ENCODE measurements at regions not wholly inside any gene's neighbourhood (a gene's known extent, or its start where the extent isn't known, plus 50 kb on each side); places are given as distances from the start of the nearest gene placed in this dataset.

DNA sequence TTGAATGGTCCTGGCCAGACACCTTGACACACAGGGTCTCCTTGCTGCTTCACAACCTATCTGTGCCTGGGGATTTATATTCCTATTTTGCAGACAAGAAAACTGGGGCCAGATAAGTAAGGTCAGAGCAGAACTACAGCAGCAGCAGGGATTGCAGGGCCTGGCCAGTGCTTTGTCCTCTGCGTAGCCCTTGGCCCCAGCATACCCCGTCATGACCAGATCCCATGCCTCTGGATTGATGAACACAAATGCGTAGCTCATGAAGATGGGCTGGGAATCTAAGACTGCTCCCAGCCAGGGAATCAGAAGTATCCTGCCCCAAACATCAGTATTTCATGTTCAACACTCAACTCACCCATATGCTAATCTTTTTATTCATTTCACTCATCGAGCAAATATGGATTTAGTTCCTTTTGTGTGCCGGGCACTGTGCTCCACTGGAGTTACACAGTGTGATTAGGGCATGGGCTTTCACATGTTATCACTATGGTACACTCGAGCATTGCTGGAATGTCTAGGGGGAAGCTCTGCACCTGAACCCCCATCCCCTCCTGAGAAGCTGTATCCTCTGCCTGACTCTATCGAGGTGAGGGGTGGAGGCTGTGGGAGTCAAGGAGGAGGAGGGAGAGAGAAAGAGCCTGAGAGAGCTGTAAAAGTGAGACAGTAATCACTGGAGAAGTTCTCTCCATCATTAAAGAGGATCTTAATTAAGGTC lies 143.3 kb downstream of the CYP26B1 start:
- H3K27ac ChIP-seq (ENCODE audit: low read depth, low read length) = no peak overlapping the region
- H3K4me3 ChIP-seq (ENCODE audit: low read depth, low read length) = no peak overlapping the region
- CTCF ChIA-PET = interaction anchor here (0.6 kb wide), 1 partner anchor 10 kb away, joined by 3 read pairs; no protein-coding TSS in a partner anchor
- peaks cover 2% of the 10 kb centered on the region for H3K27me3 ChIP-seq (ENCODE audit: control insufficient read depth, insufficient read depth, low read length)
- H3K9me3 ChIP-seq (ENCODE audit: control insufficient read depth, insufficient read depth, low read length) = no peaks in the 10 kb centered on the region
- TF ChIP-seq CTCF (IDR thresholded peaks at IDR 0.05; ENCODE audit: low read depth, low read length) = no peak
- DNase-seq (ENCODE audit: low read depth, low spot score) = no peak
- POLR2A ChIA-PET = no interaction called here

DNA sequence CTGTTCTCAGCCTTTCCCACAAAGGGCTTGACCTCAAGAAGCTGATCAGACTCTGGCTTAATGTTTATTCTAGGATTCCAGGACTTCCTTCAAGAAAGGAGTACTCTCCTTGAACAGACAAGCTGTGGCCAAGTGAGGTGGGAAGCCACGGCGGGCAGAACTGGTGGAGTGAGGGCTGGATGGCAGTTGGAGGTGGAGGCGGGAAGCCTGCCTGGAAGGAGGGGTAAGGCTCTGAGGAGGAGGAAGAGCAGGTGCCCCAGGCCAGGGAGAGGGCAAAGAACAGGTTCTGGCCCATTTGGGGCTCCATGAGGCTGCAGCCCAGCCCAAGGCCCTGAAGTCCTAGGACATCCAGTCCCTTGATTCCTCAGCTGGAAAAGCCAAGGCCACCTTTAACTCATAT lies 143.9 kb downstream of the CYP26B1 start:
- CTCF ChIA-PET = interaction anchor here (0.6 kb wide), 1 partner anchor 9 kb away, joined by 3 read pairs; no protein-coding TSS in a partner anchor
- POLR2A ChIA-PET = no interaction called here
- Histone ChIP-seq H3K27ac (ENCODE audit: low read depth, low read length) (no peak overlapping the region), H3K9me3 (ENCODE audit: control insufficient read depth, insufficient read depth, low read length) (no peaks in the 10 kb centered on the region), H3K4me3 (ENCODE audit: low read depth, low read length) (no peak overlapping the region), H3K27me3 (ENCODE audit: control insufficient read depth, insufficient read depth, low read length) (peaks cover 2% of the 10 kb centered on the region)
- TF ChIP-seq CTCF (IDR thresholded peaks at IDR 0.05; ENCODE audit: low read depth, low read length) = no peak
- DNase-seq (ENCODE audit: low read depth, low spot score) = no peak

DNA sequence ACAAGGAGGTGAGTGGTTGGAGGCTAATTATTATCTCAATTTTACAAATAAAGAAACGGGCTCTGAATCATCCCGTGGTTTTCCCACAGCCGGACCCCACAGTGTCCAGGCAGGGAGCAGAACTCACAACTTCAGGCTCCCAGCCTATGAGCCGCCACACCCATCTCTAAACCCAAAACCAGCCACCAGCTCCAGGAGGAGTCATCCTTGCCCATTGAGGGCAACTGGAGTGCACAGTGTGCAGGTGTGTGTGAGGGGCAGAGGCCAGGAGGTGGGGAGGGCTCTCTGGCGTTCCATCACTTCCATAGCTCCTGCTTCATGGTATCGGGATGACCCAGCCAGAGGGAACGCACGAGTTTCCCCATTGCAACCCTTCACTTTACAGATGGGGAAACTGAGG lies 144.5 kb downstream of the CYP26B1 start:
- no peaks in the 10 kb centered on the region for H3K9me3 ChIP-seq (ENCODE audit: control insufficient read depth, insufficient read depth, low read length)
- POLR2A ChIA-PET = no interaction called here
- no peak overlapping the region for H3K4me3 ChIP-seq (ENCODE audit: low read depth, low read length)
- TF ChIP-seq CTCF (IDR thresholded peaks at IDR 0.05; ENCODE audit: low read depth, low read length) = no peak
- H3K27ac ChIP-seq (ENCODE audit: low read depth, low read length) = no peak overlapping the region
- no peak for DNase-seq (ENCODE audit: low read depth, low spot score)
- H3K27me3 ChIP-seq (ENCODE audit: control insufficient read depth, insufficient read depth, low read length) = peaks cover 2% of the 10 kb centered on the region
- CTCF ChIA-PET = no interaction called here

GRCh38 chr2:72001937-72002690 lies 145.5 kb downstream of the CYP26B1 start:
- TF ChIP-seq CTCF (IDR thresholded peaks at IDR 0.05; ENCODE audit: low read depth, low read length) = no peak
- no peak for DNase-seq (ENCODE audit: low read depth, low spot score)
- Histone ChIP-seq H3K27ac (ENCODE audit: low read depth, low read length) (no peak overlapping the region), H3K27me3 (ENCODE audit: control insufficient read depth, insufficient read depth, low read length) (no peaks in the 10 kb centered on the region), H3K9me3 (ENCODE audit: control insufficient read depth, insufficient read depth, low read length) (no peaks in the 10 kb centered on the region), H3K4me3 (ENCODE audit: low read depth, low read length) (no peak overlapping the region)
- CTCF ChIA-PET = interaction anchor here (0.7 kb wide), 1 partner anchor 11 kb away, joined by 5 read pairs; no protein-coding TSS in a partner anchor
- POLR2A ChIA-PET = no interaction called here

GRCh38 chr2:72000110-72000509 lies 147.6 kb downstream of the CYP26B1 start:
- no peak overlapping the region for H3K27ac ChIP-seq (ENCODE audit: low read depth, low read length)
- no peak for TF ChIP-seq CTCF (IDR thresholded peaks at IDR 0.05; ENCODE audit: low read depth, low read length)
- POLR2A ChIA-PET = no interaction called here

More at GRCh38 chr2:72000110-72000509, 147.6 kb downstream of the CYP26B1 start:
- H3K4me3 ChIP-seq (ENCODE audit: low read depth, low read length) = no peak overlapping the region
- H3K9me3 ChIP-seq (ENCODE audit: control insufficient read depth, insufficient read depth, low read length) = no peaks in the 10 kb centered on the region
- no peak for DNase-seq (ENCODE audit: low read depth, low spot score)
- no peaks in the 10 kb centered on the region for H3K27me3 ChIP-seq (ENCODE audit: control insufficient read depth, insufficient read depth, low read length)
- CTCF ChIA-PET = no interaction called here
